ENCODE measurements at regions not wholly inside any gene's neighbourhood (a gene's known extent, or its start where the extent isn't known, plus 50 kb on each side); places are given as distances from the start of the nearest gene placed in this dataset.
A peak's percentile ranks its signal among the peaks of the same experiment; 100 is the strongest.

DNA sequence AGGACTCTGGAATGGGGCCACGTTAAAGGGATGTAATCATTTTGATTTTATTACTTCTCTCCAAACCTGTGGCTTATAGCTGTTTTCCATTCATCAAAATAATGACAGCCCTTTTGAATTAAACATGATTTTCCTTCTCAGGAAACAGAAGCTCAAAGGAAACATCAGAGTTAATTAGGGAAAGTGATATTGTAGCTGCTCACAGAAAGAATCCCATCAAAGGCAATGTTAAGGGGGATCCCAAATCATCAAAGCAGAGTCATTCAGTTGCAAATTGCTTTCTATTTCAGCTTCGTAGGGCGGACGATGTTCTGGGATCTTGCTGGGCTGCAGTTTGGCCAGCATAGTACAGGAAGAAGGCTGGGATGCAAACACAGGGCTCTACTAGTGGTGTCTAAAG, 563.2 kb downstream of the CCSER2 start:
- no peak for DNase-seq
- in situ Hi-C loops (cut with MboI; ENCODE audit: low pct_unique_long_range_greater_than_20kb, low sequenced_read_pairs), result no loop called here

DNA sequence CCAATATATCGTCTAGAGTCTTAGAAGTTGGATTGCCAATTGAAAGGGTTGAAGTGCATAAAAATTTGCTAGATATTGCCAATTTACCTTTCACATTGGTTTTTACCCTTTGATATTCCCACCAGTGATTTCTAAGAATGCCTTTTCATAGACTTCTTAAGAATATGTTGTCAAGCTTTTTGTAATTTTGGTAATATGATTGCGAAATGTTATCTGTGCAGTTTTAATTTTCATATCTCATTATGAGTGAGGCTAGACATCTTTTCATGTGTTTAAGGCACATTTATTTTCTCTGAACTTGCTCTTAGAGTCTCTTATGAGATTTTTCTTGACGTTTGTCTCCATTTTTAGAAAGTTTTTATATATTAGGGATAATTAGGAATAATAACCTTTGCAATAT, 567.2 kb downstream of the CCSER2 start:
- DNase-seq, result no peak
- in situ Hi-C loops (cut with MboI; ENCODE audit: low pct_unique_long_range_greater_than_20kb, low sequenced_read_pairs), result no loop called here

DNA sequence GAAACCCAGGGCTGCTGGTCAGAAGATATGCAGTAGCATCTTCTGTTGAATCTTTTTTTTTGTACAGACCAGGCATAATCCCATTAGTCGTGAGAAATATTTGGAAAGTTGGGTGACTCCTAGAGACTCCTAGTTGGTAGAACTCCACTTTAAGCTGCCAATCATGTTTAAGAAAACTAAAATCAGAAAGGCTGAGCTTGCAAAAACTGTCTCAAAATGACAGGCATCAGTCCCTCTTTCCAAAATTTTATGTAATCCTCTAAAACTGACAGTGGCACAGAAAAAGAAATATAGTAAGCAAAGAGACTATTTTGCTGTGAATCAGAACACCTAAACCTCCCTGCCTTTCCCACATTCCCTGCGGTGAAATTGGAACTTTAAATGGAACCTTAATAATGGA, 568.5 kb downstream of the CCSER2 start:
- in situ Hi-C loops (cut with MboI; ENCODE audit: low pct_unique_long_range_greater_than_20kb, low sequenced_read_pairs), result no loop called here
- DNase-seq, result no peak

DNA sequence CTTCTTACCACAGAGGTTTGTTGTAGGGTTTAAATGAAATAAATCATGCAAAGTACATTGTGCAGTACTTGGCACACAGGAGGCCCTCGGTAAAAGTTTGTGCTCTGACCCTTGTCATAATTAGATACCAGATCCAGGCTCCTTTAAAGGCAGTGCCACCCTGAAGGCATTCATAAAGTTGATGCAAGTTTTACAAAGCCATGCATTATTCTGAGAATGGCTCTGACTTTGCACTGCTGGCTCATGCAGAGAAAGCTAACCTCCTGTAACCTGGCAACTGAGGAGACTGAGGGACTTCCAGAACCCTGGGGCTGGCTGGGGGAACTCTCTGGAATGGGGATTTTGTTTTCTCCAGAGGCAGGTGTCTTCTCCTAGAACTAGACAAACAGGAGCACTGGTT, 570.9 kb downstream of the CCSER2 start:
- in situ Hi-C loops (cut with MboI; ENCODE audit: low pct_unique_long_range_greater_than_20kb, low sequenced_read_pairs), result no loop called here
- no peak for DNase-seq

DNA sequence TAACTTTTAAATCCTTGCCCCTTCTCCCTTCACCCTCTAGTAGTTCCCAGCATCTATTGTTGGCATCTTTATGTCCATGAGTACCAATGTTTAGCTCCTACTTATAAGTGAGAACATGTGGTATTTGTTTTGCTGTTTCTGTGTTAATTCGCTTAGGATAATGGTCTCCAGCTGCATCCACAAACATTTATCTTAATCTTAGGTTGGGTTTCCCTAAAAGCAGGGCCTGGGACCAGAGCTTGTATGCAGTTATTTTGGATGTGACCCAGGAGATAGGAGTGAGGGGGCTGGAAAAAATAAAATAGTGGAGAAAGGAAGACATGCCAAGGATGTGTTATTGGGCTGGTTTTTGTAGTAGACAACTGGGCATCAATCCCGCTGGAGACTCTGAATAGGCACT, 571.8 kb downstream of the CCSER2 start:
- in situ Hi-C loops (cut with MboI; ENCODE audit: low pct_unique_long_range_greater_than_20kb, low sequenced_read_pairs), result no loop called here

DNA sequence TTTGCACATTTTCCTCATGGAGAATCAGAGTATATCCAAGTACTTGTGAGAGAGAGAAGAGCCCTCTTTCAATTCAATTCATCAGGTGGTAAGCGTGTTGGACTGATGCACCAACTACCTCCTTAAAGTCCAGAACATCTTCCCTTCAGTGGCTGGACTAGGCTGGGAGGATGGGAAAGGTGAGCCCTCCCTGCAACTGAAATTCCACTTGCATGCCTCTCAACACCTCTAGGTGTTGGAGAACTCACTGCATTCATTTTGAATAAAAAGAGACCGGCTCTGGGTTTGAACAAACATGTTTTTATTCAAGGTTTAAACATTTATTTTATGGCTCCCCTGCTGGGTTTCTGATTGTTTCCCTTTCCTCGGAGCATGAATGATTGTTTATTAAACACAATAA, 573.5 kb downstream of the CCSER2 start:
- no peak for DNase-seq
- in situ Hi-C loops (cut with MboI; ENCODE audit: low pct_unique_long_range_greater_than_20kb, low sequenced_read_pairs), result no loop called here

More for the DNA sequence above, 571.8 kb downstream of the CCSER2 start:
- no peak for DNase-seq

DNA sequence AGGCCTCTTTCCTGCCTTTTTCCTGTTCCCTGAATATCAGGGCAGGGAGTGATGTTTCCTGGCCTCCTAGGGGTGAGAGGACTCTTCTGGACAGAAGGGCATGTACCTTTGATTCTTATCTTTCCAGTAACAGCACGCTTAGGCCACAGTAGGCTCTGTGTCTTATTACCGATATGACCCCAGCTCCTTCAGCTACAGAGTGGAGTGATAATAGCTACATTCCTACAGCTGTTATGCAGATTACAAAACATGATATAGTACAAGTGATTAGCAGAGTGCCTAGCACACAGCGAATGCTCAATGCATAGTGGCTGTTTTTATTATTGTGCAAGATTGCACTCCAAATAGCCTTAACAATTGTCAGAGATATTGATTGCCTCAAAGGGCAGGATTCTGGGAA, 574.2 kb downstream of the CCSER2 start:
- in situ Hi-C loops (cut with MboI; ENCODE audit: low pct_unique_long_range_greater_than_20kb, low sequenced_read_pairs), result no loop called here
- no peak for DNase-seq

DNA sequence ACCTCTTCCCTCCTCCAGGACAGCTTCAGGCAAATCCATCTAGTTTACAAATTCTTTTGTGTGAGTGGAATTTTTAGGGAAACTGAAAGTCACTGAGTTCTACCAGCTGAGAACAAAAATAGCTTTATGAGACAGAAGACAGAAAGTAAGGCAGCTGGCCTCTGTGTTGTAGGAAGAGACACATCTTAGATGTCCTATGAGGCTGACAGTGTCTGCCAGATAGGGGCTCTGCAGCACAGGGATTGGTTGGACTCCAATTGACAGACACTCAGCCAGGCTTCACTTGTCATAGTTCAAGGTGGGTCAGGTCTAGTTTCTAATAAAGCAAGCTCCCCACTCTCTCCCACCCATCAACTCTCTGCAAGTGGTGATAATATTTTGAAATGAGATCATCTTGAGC, 574.9 kb downstream of the CCSER2 start:
- no peak for DNase-seq
- in situ Hi-C loops (cut with MboI; ENCODE audit: low pct_unique_long_range_greater_than_20kb, low sequenced_read_pairs), result no loop called here

DNA sequence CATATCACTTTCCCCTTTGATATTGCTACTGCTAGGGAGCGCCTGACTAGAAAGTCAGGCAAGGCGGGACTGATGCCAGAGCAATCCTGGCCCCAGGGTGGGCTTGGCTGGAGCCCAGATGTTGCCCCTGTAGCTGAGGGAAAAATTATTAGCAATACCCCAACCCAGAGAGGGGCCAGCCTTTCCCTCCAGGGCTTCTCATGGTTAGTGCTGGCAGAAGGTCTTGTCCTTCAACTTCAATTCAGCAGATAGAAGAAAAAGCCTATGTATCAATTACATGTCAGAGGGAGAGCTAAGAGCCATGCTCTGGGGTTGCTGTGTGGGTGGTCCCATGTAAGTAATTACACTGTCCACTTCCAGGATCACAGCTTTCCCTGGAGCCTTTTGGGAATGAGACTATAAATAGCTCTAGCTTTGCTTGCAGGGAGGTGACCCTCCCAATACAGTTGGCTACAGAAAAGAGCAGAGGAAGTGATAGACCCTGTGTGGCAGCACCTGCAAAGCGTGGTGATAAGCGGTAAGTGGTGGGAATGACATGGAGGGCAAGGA, 579.1 kb downstream of the CCSER2 start:
- in situ Hi-C loops (cut with MboI; ENCODE audit: low pct_unique_long_range_greater_than_20kb, low sequenced_read_pairs), result no loop called here
- DNase-seq, result no peak

DNA sequence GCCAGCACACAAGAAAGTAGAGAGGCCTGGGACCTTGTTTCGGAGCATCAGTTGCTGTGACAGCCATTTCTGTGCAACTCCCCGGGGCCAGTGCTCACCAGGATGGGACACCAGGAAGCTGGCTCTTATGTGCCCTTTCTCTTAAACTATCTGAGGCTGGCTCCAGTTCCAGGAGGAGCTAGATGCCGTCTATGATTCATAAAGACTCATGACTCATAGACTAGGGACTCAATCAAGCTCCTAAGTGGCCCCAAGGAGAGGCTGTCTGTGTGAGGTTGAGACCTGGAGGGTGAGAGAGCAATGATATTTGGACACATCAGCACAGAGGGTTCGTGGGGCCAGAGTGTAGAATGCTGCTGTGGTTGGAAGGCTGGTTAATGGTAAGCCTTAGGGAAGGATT, 580.1 kb downstream of the CCSER2 start:
- no peak for DNase-seq
- in situ Hi-C loops (cut with MboI; ENCODE audit: low pct_unique_long_range_greater_than_20kb, low sequenced_read_pairs), result no loop called here

DNA sequence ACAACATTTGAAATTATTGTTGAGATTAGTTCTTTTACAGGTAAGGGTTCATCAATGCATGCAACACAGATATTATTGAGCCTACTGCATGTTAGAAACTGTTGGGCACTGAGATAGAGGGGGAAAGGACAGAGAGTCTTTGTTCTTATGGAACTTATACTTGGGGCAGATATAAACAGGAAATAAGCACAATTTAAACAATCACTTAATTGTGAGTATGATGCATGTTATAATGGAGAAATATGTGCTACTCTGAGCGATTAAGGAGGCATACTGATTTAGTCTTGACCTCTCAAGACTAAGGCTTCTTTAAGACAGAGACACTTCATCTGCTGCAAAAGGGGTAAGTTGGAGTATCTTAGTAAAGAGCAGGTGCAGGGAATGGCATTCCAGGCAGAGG, 593.3 kb downstream of the CCSER2 start:
- DNase-seq, result no peak
- in situ Hi-C loops (cut with MboI; ENCODE audit: low pct_unique_long_range_greater_than_20kb, low sequenced_read_pairs), result no loop called here

DNA sequence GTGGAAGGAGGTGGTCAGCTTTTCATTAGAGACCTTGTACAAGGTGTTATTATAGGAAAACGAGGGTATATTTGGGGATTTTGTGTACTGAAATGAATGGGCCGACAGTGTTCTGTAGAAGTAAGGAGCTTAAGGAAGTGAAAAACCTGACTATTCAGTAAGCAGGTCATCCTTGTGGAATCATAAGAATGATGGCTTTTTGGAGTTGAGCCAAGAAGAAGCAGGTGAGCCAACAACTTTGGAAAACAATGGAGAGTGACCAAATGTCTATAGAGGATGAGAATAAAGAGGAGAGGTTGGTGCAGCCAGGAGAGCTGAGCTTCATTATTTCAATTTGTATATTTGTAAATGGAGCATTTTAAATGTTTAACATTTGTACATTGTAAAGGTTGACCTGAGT, 595.7 kb downstream of the CCSER2 start:
- no peak for DNase-seq
- in situ Hi-C loops (cut with MboI; ENCODE audit: low pct_unique_long_range_greater_than_20kb, low sequenced_read_pairs), result no loop called here

DNA sequence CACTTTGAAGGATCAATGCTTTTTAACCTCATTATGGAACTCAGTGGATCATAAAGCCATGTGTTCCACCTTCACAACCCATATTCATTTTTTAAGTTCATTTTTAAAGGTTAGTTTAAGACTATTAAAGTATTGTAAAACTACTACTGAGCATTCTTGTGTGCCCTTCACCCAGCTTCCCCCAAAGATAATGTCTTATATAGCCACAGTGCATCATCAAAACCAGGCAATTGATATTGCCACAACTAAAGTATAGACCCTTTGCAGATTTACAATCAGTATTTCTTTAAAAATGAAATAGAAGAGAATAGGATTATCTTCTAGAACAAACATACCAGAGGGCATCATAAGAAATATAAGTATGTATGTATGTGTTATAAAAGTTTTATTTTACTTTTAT, 597.1 kb downstream of the CCSER2 start:
- DNase-seq, result no peak
- in situ Hi-C loops (cut with MboI; ENCODE audit: low pct_unique_long_range_greater_than_20kb, low sequenced_read_pairs), result no loop called here

DNA sequence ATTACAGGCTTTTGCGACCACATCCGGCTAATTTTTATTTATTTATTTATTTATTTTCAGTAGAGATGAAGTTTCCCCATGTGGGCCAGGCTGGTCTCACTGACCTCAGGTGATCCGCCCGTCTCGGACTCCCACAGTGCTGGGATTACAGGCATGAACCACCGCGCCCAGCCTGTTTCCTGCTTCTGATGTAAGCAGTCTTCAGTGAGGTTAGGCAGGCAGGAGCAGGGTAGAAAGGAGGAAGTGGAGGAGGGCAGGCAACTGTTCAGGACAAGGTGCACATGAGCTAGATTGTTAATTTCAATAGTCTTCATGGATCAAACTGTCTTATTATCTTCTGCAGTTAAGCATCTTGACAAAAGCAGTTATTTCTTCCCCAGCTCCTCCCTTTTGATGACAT, 605.0 kb downstream of the CCSER2 start:
- in situ Hi-C loops (cut with MboI; ENCODE audit: low pct_unique_long_range_greater_than_20kb, low sequenced_read_pairs), result no loop called here

DNA sequence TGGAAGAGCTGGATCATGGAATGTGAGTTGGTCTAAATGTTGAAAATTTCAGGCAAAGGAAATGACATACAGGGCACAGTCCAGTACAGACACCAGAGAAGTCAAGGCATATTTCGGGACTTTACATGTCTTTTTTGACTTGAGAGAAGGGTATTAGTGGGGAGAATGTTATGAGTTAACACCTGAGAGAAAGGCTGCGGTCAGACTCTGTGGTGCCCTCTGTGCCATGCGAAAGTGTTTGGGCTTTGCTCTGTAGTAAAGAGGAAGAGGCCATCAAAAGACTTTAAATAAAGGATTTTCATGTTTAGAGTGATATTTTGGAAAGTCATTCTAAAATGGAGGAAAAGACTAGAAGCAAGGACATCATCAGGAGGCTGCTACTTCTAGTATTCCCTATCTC, 607.4 kb downstream of the CCSER2 start:
- in situ Hi-C loops (cut with MboI; ENCODE audit: low pct_unique_long_range_greater_than_20kb, low sequenced_read_pairs), result no loop called here
- no peak for DNase-seq

More for the DNA sequence above, 605.0 kb downstream of the CCSER2 start:
- DNase-seq, result peak; percentile 33

DNA sequence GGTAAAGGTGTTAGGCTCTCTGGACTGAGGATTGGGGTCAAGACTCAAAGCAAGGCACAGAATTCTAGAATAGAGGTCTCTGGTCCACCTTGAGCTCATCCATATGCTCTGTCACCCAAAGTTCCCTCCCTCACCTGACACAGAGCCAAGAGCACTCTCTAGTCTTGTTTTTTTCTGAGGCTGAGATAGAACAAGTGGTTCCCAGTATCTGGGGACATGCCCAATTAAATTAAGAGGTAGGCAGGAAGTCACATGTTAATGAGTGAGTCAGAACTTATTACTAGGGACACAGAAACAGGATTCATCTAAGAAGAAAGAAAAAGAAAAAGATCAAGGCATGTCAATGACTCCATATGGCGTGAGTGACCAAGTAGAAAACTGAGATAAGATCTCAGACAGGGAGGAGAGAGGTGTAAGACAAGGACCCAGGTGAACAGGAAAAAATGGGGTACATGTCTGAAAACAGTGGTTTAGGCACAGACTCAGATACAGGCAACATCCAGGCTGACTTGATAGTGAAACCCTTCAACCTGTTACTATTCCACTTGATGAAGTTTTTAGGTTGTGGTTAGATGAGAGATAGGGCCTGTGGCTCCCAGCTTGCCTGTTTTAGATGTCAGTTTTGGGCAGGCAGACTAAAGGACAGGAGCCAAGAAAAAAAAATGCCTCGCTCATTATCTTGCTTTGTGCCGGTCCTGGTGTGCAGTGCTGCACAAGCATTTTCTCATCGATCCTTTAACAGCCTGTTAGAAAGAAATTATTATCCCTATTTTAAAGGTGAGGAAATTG, 609.9 kb downstream of the CCSER2 start:
- no peak for DNase-seq
- in situ Hi-C loops (cut with MboI; ENCODE audit: low pct_unique_long_range_greater_than_20kb, low sequenced_read_pairs), result no loop called here

DNA sequence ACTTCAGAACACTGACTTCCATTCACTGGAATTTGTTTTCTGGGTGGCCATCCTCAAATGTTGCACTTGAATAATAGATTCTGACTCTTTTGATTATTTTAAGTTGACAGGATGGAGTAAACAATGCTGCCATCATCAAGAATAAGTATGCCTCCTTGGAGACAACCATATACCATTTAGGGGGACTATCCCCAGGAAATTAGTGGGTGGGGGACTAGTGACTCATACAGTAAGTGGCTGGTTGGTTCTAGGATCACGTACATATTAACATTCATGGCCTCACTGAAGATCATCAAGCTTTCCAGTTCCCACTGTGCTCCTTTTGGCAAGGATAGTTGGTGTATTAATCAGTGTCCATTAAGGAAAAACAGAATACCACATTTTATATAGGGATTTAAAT, 615.2 kb downstream of the CCSER2 start:
- in situ Hi-C loops (cut with MboI; ENCODE audit: low pct_unique_long_range_greater_than_20kb, low sequenced_read_pairs), result no loop called here
- no peak for DNase-seq

DNA sequence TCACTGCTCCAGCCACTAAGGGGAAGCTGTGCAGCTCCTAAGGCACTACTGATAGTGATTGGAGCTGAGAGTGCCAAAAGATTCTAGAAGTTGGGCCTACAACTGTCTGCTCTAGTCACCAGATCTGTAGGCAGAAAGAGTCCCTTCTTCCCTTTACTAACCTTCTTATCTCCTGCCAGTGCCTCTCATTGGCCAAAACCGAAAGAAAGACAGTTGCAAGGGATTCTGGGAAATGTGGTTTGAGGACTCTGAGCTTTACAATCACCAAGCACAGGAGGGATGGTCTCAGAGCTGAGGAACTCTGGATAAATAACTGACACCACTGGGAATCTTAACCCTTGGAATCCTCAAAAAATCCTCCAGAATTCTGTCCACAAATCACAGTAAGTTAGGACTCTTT, 615.8 kb downstream of the CCSER2 start:
- in situ Hi-C loops (cut with MboI; ENCODE audit: low pct_unique_long_range_greater_than_20kb, low sequenced_read_pairs), result no loop called here
- DNase-seq, result no peak

DNA sequence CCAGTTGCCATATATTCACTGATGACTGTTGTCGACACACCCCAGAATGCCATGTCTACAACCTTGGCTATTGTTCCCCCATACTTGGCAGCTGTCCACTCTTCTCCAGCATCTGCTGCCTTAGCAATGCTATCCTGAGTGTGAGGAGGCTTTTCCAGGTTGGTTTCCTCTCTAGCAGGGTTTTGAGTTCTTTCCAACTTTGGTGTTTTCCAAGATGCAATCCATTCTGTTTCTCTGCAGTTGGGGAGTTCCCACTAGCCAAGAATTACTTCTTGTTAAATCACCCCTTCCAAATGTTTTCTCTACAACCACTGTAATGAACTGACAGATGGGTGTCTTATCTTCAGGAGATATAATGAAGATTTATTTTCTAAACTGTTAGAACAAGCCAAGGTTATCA, 617.4 kb downstream of the CCSER2 start:
- in situ Hi-C loops (cut with MboI; ENCODE audit: low pct_unique_long_range_greater_than_20kb, low sequenced_read_pairs), result no loop called here
- no peak for DNase-seq

DNA sequence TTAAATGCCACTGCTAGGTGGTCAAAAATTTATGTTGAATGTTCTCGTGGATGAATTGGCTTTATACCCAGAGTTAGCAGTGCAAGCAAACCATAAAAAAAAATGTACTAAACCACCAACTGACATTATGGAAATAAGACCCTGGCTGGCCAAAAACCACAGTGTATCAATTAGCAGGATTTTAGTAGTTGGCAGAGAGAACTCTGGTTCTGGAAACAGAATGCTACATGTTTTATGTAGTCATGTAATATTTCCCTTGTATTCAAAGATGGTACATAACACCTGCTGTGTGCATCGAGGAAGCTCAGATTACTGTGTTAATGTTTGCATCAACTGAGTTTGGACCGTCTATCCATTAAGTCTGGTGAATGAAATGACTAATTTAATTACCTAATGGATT, 618.5 kb downstream of the CCSER2 start:
- no peak for DNase-seq

DNA sequence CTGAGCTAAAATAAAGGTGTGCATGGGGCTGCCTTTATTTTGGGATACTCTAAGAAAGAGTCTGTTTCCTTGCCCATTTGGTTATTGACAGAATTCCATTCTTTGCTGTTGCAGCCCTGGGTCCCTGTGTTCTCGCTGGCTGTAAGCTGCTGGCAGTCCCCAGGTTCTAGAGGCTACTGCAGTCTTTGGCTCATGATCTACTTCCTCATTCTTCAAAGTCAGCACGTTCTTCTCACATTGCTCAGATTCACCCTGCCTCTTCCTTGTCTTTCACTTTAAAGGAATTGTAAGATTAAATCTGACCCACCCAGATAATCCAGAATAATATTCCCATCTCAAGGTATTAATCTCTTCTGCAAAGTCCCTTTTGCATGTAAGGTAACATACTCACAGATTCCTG, 620.3 kb downstream of the CCSER2 start:
- in situ Hi-C loops (cut with MboI; ENCODE audit: low pct_unique_long_range_greater_than_20kb, low sequenced_read_pairs), result no loop called here
- DNase-seq, result no peak

More for the DNA sequence above, 618.5 kb downstream of the CCSER2 start:
- in situ Hi-C loops (cut with MboI; ENCODE audit: low pct_unique_long_range_greater_than_20kb, low sequenced_read_pairs), result no loop called here
